ENCODE measurements at regions not wholly inside any gene's neighbourhood (a gene's known extent, or its start where the extent isn't known, plus 50 kb on each side); places are given as distances from the start of the nearest gene placed in this dataset.

DNA sequence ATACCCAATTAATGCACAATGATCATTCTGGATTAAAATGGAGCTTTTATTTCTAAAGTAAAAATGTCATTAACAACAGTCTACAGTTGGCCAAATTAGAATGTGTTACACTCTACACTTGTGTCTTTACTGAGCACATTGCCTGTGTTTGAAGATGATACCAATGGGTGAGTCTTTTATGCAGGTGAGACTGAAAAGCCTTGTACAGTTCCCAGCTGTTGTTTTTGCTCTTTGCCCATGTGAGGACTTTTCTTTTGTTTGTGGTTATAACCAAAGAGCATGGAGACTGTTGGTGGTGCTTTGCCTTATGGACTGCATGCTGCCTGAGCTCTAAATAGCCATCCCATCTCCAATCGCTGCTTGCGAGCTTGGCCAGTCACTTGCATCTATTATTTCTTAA, 264.5 kb downstream of the GATA3 start:
- intact Hi-C loops (cut with DNase I), result no loop called here
- 93 to 95% (median 94%) methylated on average over 2 of the region's 2 CpGs for WGBS, 3 donors
- Histone ChIP-seq H3K27ac (no peak overlapping the region), H3K36me3 (no peaks in the 10 kb centered on the region), H3K4me3 (no peak overlapping the region), H3K4me1 (ENCODE audit: insufficient read depth) (no peaks in the 10 kb centered on the region), H3K27me3 (no peaks in the 10 kb centered on the region), H3K9me3 (no peaks in the 10 kb centered on the region)
- TF ChIP-seq POLR2A (IDR thresholded peaks at IDR 0.05) (no peak), EP300 (IDR thresholded peaks at IDR 0.05) (no peak)
- TF ChIP-seq, protein P1, sequence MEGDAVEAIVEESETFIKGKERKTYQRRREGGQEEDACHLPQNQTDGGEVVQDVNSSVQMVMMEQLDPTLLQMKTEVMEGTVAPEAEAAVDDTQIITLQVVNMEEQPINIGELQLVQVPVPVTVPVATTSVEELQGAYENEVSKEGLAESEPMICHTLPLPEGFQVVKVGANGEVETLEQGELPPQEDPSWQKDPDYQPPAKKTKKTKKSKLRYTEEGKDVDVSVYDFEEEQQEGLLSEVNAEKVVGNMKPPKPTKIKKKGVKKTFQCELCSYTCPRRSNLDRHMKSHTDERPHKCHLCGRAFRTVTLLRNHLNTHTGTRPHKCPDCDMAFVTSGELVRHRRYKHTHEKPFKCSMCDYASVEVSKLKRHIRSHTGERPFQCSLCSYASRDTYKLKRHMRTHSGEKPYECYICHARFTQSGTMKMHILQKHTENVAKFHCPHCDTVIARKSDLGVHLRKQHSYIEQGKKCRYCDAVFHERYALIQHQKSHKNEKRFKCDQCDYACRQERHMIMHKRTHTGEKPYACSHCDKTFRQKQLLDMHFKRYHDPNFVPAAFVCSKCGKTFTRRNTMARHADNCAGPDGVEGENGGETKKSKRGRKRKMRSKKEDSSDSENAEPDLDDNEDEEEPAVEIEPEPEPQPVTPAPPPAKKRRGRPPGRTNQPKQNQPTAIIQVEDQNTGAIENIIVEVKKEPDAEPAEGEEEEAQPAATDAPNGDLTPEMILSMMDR (IDR thresholded peaks at IDR 0.05), result no peak
- DNase-seq, result no peak

DNA sequence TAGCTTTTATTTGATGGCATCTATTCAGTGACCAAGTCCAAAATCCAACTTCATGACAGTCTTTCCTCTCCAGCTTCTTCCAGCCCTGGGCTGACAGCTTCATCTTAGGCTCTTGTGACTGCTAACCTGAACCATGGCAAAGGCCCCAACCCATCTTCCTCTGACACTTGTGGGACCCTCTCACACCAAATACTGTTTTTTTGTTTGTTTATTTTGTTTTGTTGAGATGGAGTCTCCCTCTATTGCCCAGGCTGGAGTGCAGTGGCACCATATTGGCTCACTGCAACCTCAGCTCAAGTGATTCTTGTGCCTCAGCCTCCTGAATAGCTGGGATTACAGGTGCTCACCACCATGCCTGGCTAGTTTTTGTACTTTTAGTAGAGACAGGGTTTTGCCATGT, 265.2 kb downstream of the GATA3 start:
- H3K4me3 ChIP-seq, result no peak overlapping the region
- no peak for DNase-seq
- H3K27me3 ChIP-seq, result no peaks in the 10 kb centered on the region
- no peaks in the 10 kb centered on the region for H3K9me3 ChIP-seq
- H3K4me1 ChIP-seq (ENCODE audit: insufficient read depth), result no peaks in the 10 kb centered on the region
- intact Hi-C loops (cut with DNase I), result no loop called here
- no peaks in the 10 kb centered on the region for H3K36me3 ChIP-seq
- no peak overlapping the region for H3K27ac ChIP-seq
- TF ChIP-seq EP300 (IDR thresholded peaks at IDR 0.05) (no peak), POLR2A (IDR thresholded peaks at IDR 0.05) (no peak)
- TF ChIP-seq, protein P1 (IDR thresholded peaks at IDR 0.05), result no peak

DNA sequence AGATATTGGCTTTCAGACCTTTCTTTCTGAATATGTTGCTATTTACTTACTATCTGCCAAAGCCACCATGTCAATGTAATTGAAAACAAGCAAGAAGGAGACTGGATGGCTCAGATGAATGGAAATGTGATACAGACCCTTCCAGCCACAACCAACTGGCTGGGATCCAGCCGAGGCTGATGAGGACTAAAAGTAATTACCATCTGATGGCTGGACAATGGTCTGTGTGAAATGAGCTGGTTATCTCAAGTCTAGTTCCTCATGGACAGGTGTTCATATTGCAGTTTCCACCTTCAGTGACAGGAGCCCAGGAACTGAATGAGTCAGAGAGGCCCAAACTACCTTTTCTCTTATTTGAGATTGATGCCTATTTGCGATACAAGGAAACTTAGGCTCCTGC, 267.5 kb downstream of the GATA3 start:
- Histone ChIP-seq H3K9me3 (no peaks in the 10 kb centered on the region), H3K27me3 (no peaks in the 10 kb centered on the region), H3K36me3 (no peaks in the 10 kb centered on the region), H3K4me1 (ENCODE audit: insufficient read depth) (no peaks in the 10 kb centered on the region), H3K27ac (no peak overlapping the region), H3K4me3 (no peak overlapping the region)
- DNase-seq, result no peak
- intact Hi-C loops (cut with DNase I), result no loop called here
- TF ChIP-seq EP300 (IDR thresholded peaks at IDR 0.05) (no peak), POLR2A (IDR thresholded peaks at IDR 0.05) (no peak)
- TF ChIP-seq, protein P1 (IDR thresholded peaks at IDR 0.05), result no peak
- WGBS, 3 donors, result 53 to 71% (median 65%) methylated on average over 2 of the region's 2 CpGs

DNA sequence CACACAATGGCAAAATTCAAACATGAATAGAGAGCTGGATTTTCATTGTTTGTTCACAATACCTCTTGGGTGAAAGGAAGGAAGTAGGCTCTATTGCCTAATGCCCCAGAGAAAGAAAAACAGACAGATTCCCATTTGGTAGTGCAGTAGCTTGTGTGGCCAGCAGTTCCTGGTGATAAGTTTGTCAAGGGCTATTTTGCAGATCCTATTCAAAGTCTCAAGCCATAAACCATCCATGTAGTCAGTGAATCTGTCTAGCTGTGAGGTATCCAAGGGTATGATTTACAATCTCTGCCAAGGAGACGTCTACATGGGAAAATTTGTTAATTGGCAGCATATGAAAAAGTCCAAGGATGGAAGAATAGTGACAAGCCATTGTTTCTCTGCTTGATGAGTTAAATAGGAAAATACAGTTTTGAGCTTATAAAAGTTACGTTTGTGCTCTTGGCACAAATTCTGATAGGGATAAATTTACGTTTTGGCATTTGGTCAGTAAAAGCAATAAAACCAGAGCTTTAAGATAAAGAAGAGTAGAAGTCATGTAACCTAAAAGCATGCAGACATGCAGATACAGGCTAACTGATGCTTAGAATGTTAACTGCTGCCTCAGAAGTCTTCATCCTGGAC, 269.1 kb downstream of the GATA3 start:
- Histone ChIP-seq H3K27me3 (no peaks in the 10 kb centered on the region), H3K9me3 (no peaks in the 10 kb centered on the region), H3K4me1 (ENCODE audit: insufficient read depth) (no peaks in the 10 kb centered on the region), H3K4me3 (no peak overlapping the region), H3K36me3 (no peaks in the 10 kb centered on the region), H3K27ac (no peak overlapping the region)
- no peak for DNase-seq
- intact Hi-C loops (cut with DNase I), result no loop called here
- no peak for TF ChIP-seq POLR2A (IDR thresholded peaks at IDR 0.05)
- no peak for TF ChIP-seq EP300 (IDR thresholded peaks at IDR 0.05)
- TF ChIP-seq, protein P1 (IDR thresholded peaks at IDR 0.05), result no peak
- 3 to 8% (median 3%) methylated on average over 3 of the region's 3 CpGs for WGBS, 3 donors
